ENCODE measurements at regions not wholly inside any gene's neighbourhood (a gene's known extent, or its start where the extent isn't known, plus 50 kb on each side); places are given as distances from the start of the nearest gene placed in this dataset.
"Not testable (repeated sequence)": the region's sequence is repeated elsewhere in the genome, so short reads cannot be mapped to it uniquely, and the experiment has no call there.

GRCh38 chr14:87030197-87030596 lies 962.8 kb downstream of the GALC start:
- Mint-ChIP-seq H3K4me3 (no peak overlapping the region), H3K9me3 (peaks cover 10% of the 10 kb centered on the region), H3K27ac (no peak overlapping the region), H3K4me1 (no peaks in the 10 kb centered on the region), H3K36me3 (no peaks in the 10 kb centered on the region)
- ATAC-seq (no peak), DNase-seq (ENCODE audit: low spot score in 2 of 2) (no peak)

DNA sequence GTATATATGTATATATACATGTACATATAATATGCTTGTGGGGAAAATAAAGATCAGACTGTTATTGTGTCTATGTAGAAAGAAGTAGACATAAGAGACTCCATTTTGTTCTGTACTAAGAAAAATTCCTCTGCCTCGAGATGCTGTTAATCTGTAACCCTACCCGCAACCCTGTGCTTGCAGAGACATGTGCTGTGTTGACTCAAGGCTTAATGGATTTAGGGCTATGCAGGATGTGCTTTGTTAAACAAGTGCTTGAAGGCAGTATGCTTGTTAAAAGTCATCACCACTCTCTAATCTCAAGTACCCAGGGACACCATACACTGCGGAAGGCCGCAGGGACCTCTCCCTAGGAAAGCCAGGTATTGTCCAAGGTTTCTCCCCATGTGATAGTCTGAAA lies 972.9 kb downstream of the GALC start:
- not testable (repeated sequence) for ATAC-seq; H3K4me1 Mint-ChIP-seq; DNase-seq (ENCODE audit: low spot score in 2 of 2); H3K4me3 Mint-ChIP-seq; H3K36me3 Mint-ChIP-seq; H3K9me3 Mint-ChIP-seq; H3K27ac Mint-ChIP-seq

DNA sequence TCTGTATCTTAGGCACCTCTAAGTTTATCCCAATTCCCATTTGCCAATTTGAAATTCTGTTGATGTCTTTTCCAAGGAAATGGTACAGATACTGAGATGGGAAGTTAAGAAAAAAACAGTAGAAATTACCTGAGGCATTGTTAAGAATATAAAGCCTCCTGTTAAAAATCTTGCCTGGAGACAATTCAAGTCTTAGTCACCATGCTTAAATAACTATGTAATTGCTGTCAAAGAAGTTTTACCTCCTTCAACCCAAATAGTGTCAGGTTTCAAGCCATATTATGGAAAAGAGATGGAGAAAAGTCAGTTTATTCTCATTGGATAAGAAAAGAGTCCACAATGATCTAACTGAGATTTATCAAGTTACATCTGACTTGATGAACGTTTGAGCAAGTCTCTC lies 974.7 kb downstream of the GALC start:
- H3K9me3 Mint-ChIP-seq: peaks cover 8% of the 10 kb centered on the region
- DNase-seq (ENCODE audit: low spot score in 2 of 2): no peak
- no peak for ATAC-seq
- H3K27ac Mint-ChIP-seq: no peak overlapping the region
- H3K36me3 Mint-ChIP-seq: no peaks in the 10 kb centered on the region
- no peak overlapping the region for H3K4me3 Mint-ChIP-seq
- no peaks in the 10 kb centered on the region for H3K4me1 Mint-ChIP-seq

DNA sequence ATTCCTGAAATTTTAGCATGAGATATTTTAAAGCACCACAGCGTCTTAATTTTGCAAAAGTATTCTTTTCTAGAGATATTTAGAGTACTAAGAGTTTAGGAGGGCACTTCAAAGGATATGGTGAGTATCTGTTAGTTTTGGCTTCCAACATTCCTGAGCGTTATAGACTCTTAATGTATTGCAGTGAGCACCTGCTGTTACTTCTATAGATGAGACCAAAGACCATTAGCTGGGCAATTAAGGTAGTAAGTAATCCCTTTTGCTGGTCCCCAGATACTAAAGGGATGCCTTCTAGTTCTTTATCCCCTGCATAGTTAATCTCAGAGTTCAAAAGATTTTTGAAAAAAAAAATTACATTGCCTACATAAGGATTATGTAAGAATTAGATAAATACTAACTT lies 975.6 kb downstream of the GALC start:
- Mint-ChIP-seq H3K4me1 (no peaks in the 10 kb centered on the region), H3K36me3 (no peaks in the 10 kb centered on the region), H3K9me3 (peaks cover 8% of the 10 kb centered on the region), H3K4me3 (no peak overlapping the region), H3K27ac (no peak overlapping the region)
- ATAC-seq (no peak), DNase-seq (ENCODE audit: low spot score in 2 of 2) (no peak)

- ATAC-seq: no peak
Measured at GRCh38 chr14:87014856-87015255, 978.1 kb downstream of the GALC start.

DNA sequence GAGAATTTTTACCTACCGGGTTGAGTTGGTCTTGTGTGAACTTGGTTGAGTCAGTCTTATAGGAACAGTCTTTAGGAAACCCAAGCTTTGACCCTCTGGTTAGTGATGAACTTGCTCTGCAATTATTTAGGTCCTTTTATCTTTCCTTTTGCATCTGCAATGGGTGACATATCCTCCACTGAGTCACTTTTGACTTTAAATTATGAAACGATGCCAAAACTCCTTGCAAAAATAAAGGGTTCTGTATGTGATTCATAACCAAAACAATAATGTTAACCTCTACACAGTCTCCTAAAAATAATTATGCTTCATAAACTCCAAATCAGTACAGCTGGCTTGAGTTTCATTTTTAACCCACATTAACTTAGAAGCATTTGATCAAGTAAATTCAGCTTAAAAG lies 979.4 kb downstream of the GALC start:
- ATAC-seq: no peak
- DNase-seq (ENCODE audit: low spot score in 2 of 2): no peak
- H3K9me3 Mint-ChIP-seq: peaks cover 6% of the 10 kb centered on the region
- H3K4me1 Mint-ChIP-seq: no peaks in the 10 kb centered on the region
- no peak overlapping the region for H3K27ac Mint-ChIP-seq
- H3K36me3 Mint-ChIP-seq: no peaks in the 10 kb centered on the region
- H3K4me3 Mint-ChIP-seq: no peak overlapping the region

More at GRCh38 chr14:87014856-87015255, 978.1 kb downstream of the GALC start:
- no peak overlapping the region for H3K4me3 Mint-ChIP-seq
- no peak for DNase-seq (ENCODE audit: low spot score in 2 of 2)
- H3K9me3 Mint-ChIP-seq: peaks cover 6% of the 10 kb centered on the region
- no peaks in the 10 kb centered on the region for H3K36me3 Mint-ChIP-seq
- H3K27ac Mint-ChIP-seq: no peak overlapping the region
- H3K4me1 Mint-ChIP-seq: no peaks in the 10 kb centered on the region

GRCh38 chr14:87008965-87009364 lies 984.0 kb downstream of the GALC start:
- DNase-seq (ENCODE audit: low spot score in 2 of 2) (no peak), ATAC-seq (no peak)
- Mint-ChIP-seq H3K9me3 (peaks cover 2% of the 10 kb centered on the region), H3K27ac (no peak overlapping the region), H3K36me3 (no peaks in the 10 kb centered on the region), H3K4me1 (no peaks in the 10 kb centered on the region), H3K4me3 (no peak overlapping the region)

DNA sequence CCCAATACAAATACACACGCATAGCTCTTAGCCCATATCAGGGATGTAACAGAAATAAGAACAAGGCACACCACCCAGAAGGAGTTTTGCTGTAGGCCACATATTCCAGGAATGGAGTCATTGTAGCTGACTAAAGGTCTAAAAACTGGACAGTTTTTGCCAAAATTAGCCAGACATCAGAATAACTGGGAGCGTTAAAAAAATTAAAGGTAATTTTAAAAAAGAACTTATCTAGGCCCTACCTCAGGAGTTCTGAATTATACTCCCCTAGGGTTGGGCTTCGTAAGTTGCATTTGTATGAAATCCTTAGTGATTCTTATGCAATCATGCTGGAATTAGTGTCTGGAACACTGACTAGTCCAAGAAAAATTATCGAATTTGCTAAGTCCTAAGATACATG lies 987.7 kb downstream of the GALC start:
- ATAC-seq (no peak), DNase-seq (ENCODE audit: low spot score in 2 of 2) (no peak)
- no peak overlapping the region for H3K4me3 Mint-ChIP-seq
- H3K27ac Mint-ChIP-seq: no peak overlapping the region
- H3K36me3 Mint-ChIP-seq: no peaks in the 10 kb centered on the region
- peaks cover 10% of the 10 kb centered on the region for H3K9me3 Mint-ChIP-seq
- no peaks in the 10 kb centered on the region for H3K4me1 Mint-ChIP-seq

DNA sequence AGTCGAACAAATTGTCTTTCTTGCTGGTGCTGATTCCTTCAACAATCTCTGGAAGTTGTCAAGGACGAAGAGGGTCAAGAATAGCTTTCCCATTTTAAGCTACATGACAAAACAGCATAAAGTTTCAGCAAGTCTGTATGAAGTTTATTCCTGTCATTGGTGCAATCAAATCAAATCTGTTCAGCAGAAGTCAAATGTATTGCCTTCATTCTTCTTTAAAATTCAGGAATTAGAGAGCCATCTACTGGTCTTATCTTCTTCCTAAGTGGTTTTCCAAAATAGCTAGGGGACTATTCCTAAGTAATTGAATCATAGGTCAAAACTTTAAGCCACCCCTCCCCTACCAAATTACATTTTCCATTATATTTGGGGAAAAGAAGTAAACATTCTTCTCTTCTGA lies 990.2 kb downstream of the GALC start:
- peaks cover 10% of the 10 kb centered on the region for H3K9me3 Mint-ChIP-seq
- no peak for DNase-seq (ENCODE audit: low spot score in 2 of 2)
- no peak for ATAC-seq
- H3K4me3 Mint-ChIP-seq: no peak overlapping the region
- H3K36me3 Mint-ChIP-seq: no peaks in the 10 kb centered on the region
- no peaks in the 10 kb centered on the region for H3K4me1 Mint-ChIP-seq
- H3K27ac Mint-ChIP-seq: no peak overlapping the region

- no peak for ATAC-seq
- H3K9me3 Mint-ChIP-seq: peaks cover 10% of the 10 kb centered on the region
- H3K4me1 Mint-ChIP-seq: no peaks in the 10 kb centered on the region
Measured at GRCh38 chr14:87001333-87001732, 991.6 kb downstream of the GALC start.

DNA sequence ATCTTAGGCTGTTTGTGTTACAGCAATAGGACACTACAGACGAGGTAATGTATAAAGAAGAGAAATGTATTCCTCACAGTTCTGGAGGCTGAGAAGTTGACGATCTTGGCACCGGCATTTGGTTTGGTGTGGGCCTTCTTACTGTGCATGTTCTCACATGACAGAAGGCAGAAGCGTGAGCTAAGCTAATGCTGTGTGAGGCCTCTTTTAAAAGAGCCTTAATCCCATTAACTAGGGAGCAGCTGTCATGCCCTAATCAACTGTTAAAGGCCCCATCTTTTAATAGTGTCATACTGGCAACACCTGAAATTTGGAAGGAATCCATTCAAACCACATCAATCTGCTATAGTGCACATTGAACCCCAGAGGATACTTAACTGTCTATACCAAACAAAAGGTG lies 992.9 kb downstream of the GALC start:
- no peak overlapping the region for H3K4me3 Mint-ChIP-seq
- DNase-seq (ENCODE audit: low spot score in 2 of 2): no peak
- H3K36me3 Mint-ChIP-seq: no peaks in the 10 kb centered on the region
- ATAC-seq: no peak
- H3K9me3 Mint-ChIP-seq: peaks cover 10% of the 10 kb centered on the region
- no peak overlapping the region for H3K27ac Mint-ChIP-seq
- H3K4me1 Mint-ChIP-seq: no peaks in the 10 kb centered on the region

More at GRCh38 chr14:87001333-87001732, 991.6 kb downstream of the GALC start:
- no peak overlapping the region for H3K27ac Mint-ChIP-seq
- no peak for DNase-seq (ENCODE audit: low spot score in 2 of 2)
- H3K36me3 Mint-ChIP-seq: no peaks in the 10 kb centered on the region
- H3K4me3 Mint-ChIP-seq: no peak overlapping the region

GRCh38 chr14:86999036-86999435 lies 993.9 kb downstream of the GALC start:
- Mint-ChIP-seq H3K4me3 (no peak overlapping the region), H3K27ac (no peak overlapping the region), H3K4me1 (no peaks in the 10 kb centered on the region), H3K36me3 (no peaks in the 10 kb centered on the region), H3K9me3 (peaks cover 8% of the 10 kb centered on the region)
- ATAC-seq: no peak
- no peak for DNase-seq (ENCODE audit: low spot score in 2 of 2)

GRCh38 chr14:86997271-86997670 lies 995.7 kb downstream of the GALC start:
- Mint-ChIP-seq H3K4me3 (no peak overlapping the region), H3K36me3 (no peaks in the 10 kb centered on the region), H3K27ac (no peak overlapping the region), H3K9me3 (peaks cover 3% of the 10 kb centered on the region), H3K4me1 (no peaks in the 10 kb centered on the region)
- no peak for ATAC-seq
- DNase-seq (ENCODE audit: low spot score in 2 of 2): no peak

GRCh38 chr14:86990396-86990795 lies 1002.6 kb downstream of the GALC start:
- H3K4me1 Mint-ChIP-seq: no peaks in the 10 kb centered on the region

DNA sequence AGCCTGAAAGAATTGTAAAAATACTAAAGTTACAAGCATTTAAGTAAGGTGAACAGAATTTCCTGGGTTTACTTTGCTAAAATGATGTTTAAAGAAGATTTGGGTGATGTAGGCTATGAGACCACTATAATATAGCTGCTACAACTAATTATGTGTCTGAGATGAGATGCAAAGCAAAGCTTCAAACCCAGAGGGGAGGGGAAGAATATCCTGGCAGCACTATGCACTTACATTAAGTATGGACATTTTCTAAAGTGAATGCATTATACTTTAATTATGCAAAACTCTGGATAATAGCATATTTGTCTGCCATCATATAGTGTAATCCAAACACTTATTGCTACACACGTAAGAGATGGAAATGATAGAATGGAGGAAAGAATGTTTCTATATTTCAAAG lies 1003.7 kb downstream of the GALC start:
- DNase-seq (ENCODE audit: low spot score in 2 of 2): no peak
- no peaks in the 10 kb centered on the region for H3K4me1 Mint-ChIP-seq
- H3K4me3 Mint-ChIP-seq: no peak overlapping the region
- ATAC-seq: no peak
- H3K9me3 Mint-ChIP-seq: peaks cover 6% of the 10 kb centered on the region
- H3K36me3 Mint-ChIP-seq: no peaks in the 10 kb centered on the region
- H3K27ac Mint-ChIP-seq: no peak overlapping the region

More at GRCh38 chr14:86990396-86990795, 1002.6 kb downstream of the GALC start:
- DNase-seq (ENCODE audit: low spot score in 2 of 2) (no peak), ATAC-seq (no peak)
- H3K9me3 Mint-ChIP-seq: peaks cover 6% of the 10 kb centered on the region
- no peak overlapping the region for H3K4me3 Mint-ChIP-seq
- no peak overlapping the region for H3K27ac Mint-ChIP-seq
- no peaks in the 10 kb centered on the region for H3K36me3 Mint-ChIP-seq

DNA sequence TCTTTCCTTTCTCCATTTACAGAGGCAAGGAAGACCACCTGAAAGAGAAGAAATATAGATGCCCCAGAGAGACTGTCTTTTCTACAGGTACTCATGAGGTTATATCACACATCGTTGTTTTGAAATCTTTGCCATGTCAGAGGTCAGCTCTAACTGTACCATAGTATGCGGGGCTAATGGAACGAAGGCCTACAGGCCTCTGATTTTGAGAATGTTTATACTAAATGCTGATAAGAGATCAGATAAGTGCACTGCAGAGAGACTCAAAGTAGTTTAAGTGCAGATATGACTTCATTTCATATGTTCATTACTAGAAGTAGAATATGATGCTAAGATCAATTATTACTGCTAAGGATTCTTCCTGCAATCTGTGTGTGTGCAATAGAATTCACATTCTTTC lies 1005.0 kb downstream of the GALC start:
- Mint-ChIP-seq H3K4me3 (no peak overlapping the region), H3K27ac (no peak overlapping the region), H3K36me3 (no peaks in the 10 kb centered on the region), H3K9me3 (peaks cover 12% of the 10 kb centered on the region), H3K4me1 (no peaks in the 10 kb centered on the region)
- ATAC-seq (no peak), DNase-seq (ENCODE audit: low spot score in 2 of 2) (no peak)

- Mint-ChIP-seq H3K4me1 (no peaks in the 10 kb centered on the region), H3K9me3 (peaks cover 23% of the 10 kb centered on the region), H3K4me3 (no peak overlapping the region), H3K36me3 (no peaks in the 10 kb centered on the region), H3K27ac (no peak overlapping the region)
- ATAC-seq (no peak), DNase-seq (ENCODE audit: low spot score in 2 of 2) (no peak)
Measured at GRCh38 chr14:86973177-86973576, 1019.8 kb downstream of the GALC start.
